ENCODE measurements at regions not wholly inside any gene's neighbourhood (a gene's known extent, or its start where the extent isn't known, plus 50 kb on each side); places are given as distances from the start of the nearest gene placed in this dataset.

- Histone ChIP-seq H3K4me1 (ENCODE audit: insufficient read depth, insufficient read length) (no peaks in the 10 kb centered on the region), H3K27me3 (ENCODE audit: insufficient read depth, insufficient read length) (no peaks in the 10 kb centered on the region), H3K9ac (ENCODE audit: insufficient read length, low read depth) (no peak overlapping the region), H3K36me3 (ENCODE audit: insufficient read depth, insufficient read length, low read length) (no peaks in the 10 kb centered on the region), H3K9me3 (ENCODE audit: insufficient read depth, low read length) (no peaks in the 10 kb centered on the region), H3K4me3 (ENCODE audit: insufficient read length, low read depth) (no peak overlapping the region)
- TF ChIP-seq ZNF274 (IDR thresholded peaks at IDR 0.05; ENCODE audit: low read depth, low read length), result no peak
- no peak for TF ChIP-seq SUZ12 (IDR thresholded peaks at IDR 0.05; ENCODE audit: extremely low read depth, insufficient read depth, insufficient read length)
- no peak for TF ChIP-seq YY1 (IDR thresholded peaks at IDR 0.05; ENCODE audit: insufficient read depth, insufficient read length)
- no peak for DNase-seq (ENCODE audit: low read depth, low spot score)
Observed at GRCh38 chr13:63311587-63311986, 1895.9 kb upstream of the PCDH20 start.

GRCh38 chr13:63308549-63309165, 1893.0 kb upstream of the PCDH20 start:
- Histone ChIP-seq H3K9me3 (ENCODE audit: insufficient read depth, low read length) (no peaks in the 10 kb centered on the region), H3K9ac (ENCODE audit: insufficient read length, low read depth) (no peak overlapping the region), H3K27me3 (ENCODE audit: insufficient read depth, insufficient read length) (no peaks in the 10 kb centered on the region), H3K4me1 (ENCODE audit: insufficient read depth, insufficient read length) (no peaks in the 10 kb centered on the region), H3K36me3 (ENCODE audit: insufficient read depth, insufficient read length, low read length) (no peaks in the 10 kb centered on the region), H3K4me3 (ENCODE audit: insufficient read length, low read depth) (no peak overlapping the region)
- DNase-seq (ENCODE audit: low read depth, low spot score), result no peak
- TF ChIP-seq SUZ12 (IDR thresholded peaks at IDR 0.05; ENCODE audit: extremely low read depth, insufficient read depth, insufficient read length) (no peak), YY1 (IDR thresholded peaks at IDR 0.05; ENCODE audit: insufficient read depth, insufficient read length) (no peak), ZNF274 (IDR thresholded peaks at IDR 0.05; ENCODE audit: low read depth, low read length) (no peak)

DNA sequence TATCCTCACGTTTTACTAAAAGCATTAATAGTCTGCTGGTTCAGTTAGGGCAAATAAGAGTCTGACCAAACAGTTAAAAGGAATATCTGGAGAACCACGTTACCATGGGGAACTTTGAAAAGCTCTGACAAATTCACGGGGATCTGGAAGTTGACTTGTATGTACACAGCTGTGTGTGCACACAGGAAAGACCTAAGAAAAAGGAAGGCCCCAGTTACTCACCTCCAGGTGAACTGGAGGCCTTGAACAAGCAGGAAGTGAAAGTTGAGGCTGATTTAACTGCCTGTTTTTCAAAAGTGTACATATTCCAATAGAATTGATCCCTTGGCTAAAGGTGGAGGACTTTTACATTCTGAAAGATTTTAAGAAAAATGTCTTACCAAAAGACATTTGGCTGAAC, 1891.6 kb upstream of the PCDH20 start:
- H3K9ac ChIP-seq (ENCODE audit: insufficient read length, low read depth), result no peak overlapping the region
- H3K4me1 ChIP-seq (ENCODE audit: insufficient read depth, insufficient read length), result no peaks in the 10 kb centered on the region
- no peaks in the 10 kb centered on the region for H3K9me3 ChIP-seq (ENCODE audit: insufficient read depth, low read length)
- no peak for DNase-seq (ENCODE audit: low read depth, low spot score)
- H3K27me3 ChIP-seq (ENCODE audit: insufficient read depth, insufficient read length), result no peaks in the 10 kb centered on the region
- no peak overlapping the region for H3K4me3 ChIP-seq (ENCODE audit: insufficient read length, low read depth)
- H3K36me3 ChIP-seq (ENCODE audit: insufficient read depth, insufficient read length, low read length), result no peaks in the 10 kb centered on the region
- TF ChIP-seq SUZ12 (IDR thresholded peaks at IDR 0.05; ENCODE audit: extremely low read depth, insufficient read depth, insufficient read length), result no peak
- no peak for TF ChIP-seq ZNF274 (IDR thresholded peaks at IDR 0.05; ENCODE audit: low read depth, low read length)
- TF ChIP-seq YY1 (IDR thresholded peaks at IDR 0.05; ENCODE audit: insufficient read depth, insufficient read length), result no peak

GRCh38 chr13:63305641-63306133, 1890.0 kb upstream of the PCDH20 start:
- Histone ChIP-seq H3K9me3 (ENCODE audit: insufficient read depth, low read length) (no peaks in the 10 kb centered on the region), H3K36me3 (ENCODE audit: insufficient read depth, insufficient read length, low read length) (no peaks in the 10 kb centered on the region), H3K27me3 (ENCODE audit: insufficient read depth, insufficient read length) (no peaks in the 10 kb centered on the region), H3K9ac (ENCODE audit: insufficient read length, low read depth) (no peak overlapping the region), H3K4me1 (ENCODE audit: insufficient read depth, insufficient read length) (no peaks in the 10 kb centered on the region), H3K4me3 (ENCODE audit: insufficient read length, low read depth) (no peak overlapping the region)
- TF ChIP-seq YY1 (IDR thresholded peaks at IDR 0.05; ENCODE audit: insufficient read depth, insufficient read length) (no peak), SUZ12 (IDR thresholded peaks at IDR 0.05; ENCODE audit: extremely low read depth, insufficient read depth, insufficient read length) (no peak)
- no peak for DNase-seq (ENCODE audit: low read depth, low spot score)

- Histone ChIP-seq H3K4me1 (ENCODE audit: insufficient read depth, insufficient read length) (no peaks in the 10 kb centered on the region), H3K9ac (ENCODE audit: insufficient read length, low read depth) (no peak overlapping the region), H3K4me3 (ENCODE audit: insufficient read length, low read depth) (no peak overlapping the region), H3K27me3 (ENCODE audit: insufficient read depth, insufficient read length) (no peaks in the 10 kb centered on the region), H3K36me3 (ENCODE audit: insufficient read depth, insufficient read length, low read length) (no peaks in the 10 kb centered on the region), H3K9me3 (ENCODE audit: insufficient read depth, low read length) (no peaks in the 10 kb centered on the region)
- no peak for DNase-seq (ENCODE audit: low read depth, low spot score)
- TF ChIP-seq ZNF274 (IDR thresholded peaks at IDR 0.05; ENCODE audit: low read depth, low read length) (no peak), YY1 (IDR thresholded peaks at IDR 0.05; ENCODE audit: insufficient read depth, insufficient read length) (no peak), SUZ12 (IDR thresholded peaks at IDR 0.05; ENCODE audit: extremely low read depth, insufficient read depth, insufficient read length) (no peak)
Observed at GRCh38 chr13:63304497-63304896, 1888.8 kb upstream of the PCDH20 start.

GRCh38 chr13:63299866-63300394, 1884.3 kb upstream of the PCDH20 start:
- Histone ChIP-seq H3K4me3 (ENCODE audit: insufficient read length, low read depth) (no peak overlapping the region), H3K9ac (ENCODE audit: insufficient read length, low read depth) (no peak overlapping the region), H3K36me3 (ENCODE audit: insufficient read depth, insufficient read length, low read length) (no peaks in the 10 kb centered on the region), H3K4me1 (ENCODE audit: insufficient read depth, insufficient read length) (no peaks in the 10 kb centered on the region), H3K9me3 (ENCODE audit: insufficient read depth, low read length) (no peaks in the 10 kb centered on the region), H3K27me3 (ENCODE audit: insufficient read depth, insufficient read length) (no peaks in the 10 kb centered on the region)
- DNase-seq (ENCODE audit: low read depth, low spot score), result no peak
- no peak for TF ChIP-seq SUZ12 (IDR thresholded peaks at IDR 0.05; ENCODE audit: extremely low read depth, insufficient read depth, insufficient read length)
- TF ChIP-seq ZNF274 (IDR thresholded peaks at IDR 0.05; ENCODE audit: low read depth, low read length), result no peak
- TF ChIP-seq YY1 (IDR thresholded peaks at IDR 0.05; ENCODE audit: insufficient read depth, insufficient read length), result no peak

DNA sequence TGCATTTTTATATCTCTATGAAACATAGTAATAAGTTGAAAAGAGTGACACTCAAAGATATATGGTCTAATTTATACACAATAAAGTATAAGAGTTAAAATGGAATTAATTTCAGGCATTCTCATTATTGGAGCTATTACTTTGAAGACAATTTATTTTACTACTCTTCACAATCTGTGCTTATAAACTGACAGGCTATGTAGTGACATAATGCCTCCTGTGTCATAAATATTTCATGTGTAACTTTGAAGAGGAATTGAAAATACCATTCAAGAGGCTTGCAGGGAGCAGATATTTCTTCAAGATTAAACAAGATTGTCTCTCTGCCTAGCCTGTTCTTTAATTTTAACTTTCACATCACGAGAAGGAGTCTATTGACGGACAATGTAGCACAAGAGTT, 1881.5 kb upstream of the PCDH20 start:
- no peak overlapping the region for H3K4me3 ChIP-seq (ENCODE audit: insufficient read length, low read depth)
- no peaks in the 10 kb centered on the region for H3K27me3 ChIP-seq (ENCODE audit: insufficient read depth, insufficient read length)
- no peaks in the 10 kb centered on the region for H3K9me3 ChIP-seq (ENCODE audit: insufficient read depth, low read length)
- H3K9ac ChIP-seq (ENCODE audit: insufficient read length, low read depth), result no peak overlapping the region
- TF ChIP-seq ZNF274 (IDR thresholded peaks at IDR 0.05; ENCODE audit: low read depth, low read length) (no peak), YY1 (IDR thresholded peaks at IDR 0.05; ENCODE audit: insufficient read depth, insufficient read length) (no peak), SUZ12 (IDR thresholded peaks at IDR 0.05; ENCODE audit: extremely low read depth, insufficient read depth, insufficient read length) (no peak)
- no peaks in the 10 kb centered on the region for H3K36me3 ChIP-seq (ENCODE audit: insufficient read depth, insufficient read length, low read length)
- H3K4me1 ChIP-seq (ENCODE audit: insufficient read depth, insufficient read length), result no peaks in the 10 kb centered on the region
- no peak for DNase-seq (ENCODE audit: low read depth, low spot score)
